HL-60 (cell line): ENCODE measurements at regions not wholly inside any gene's neighbourhood (a gene's known extent, or its start where the extent isn't known, plus 50 kb on each side); places are given as distances from the start of the nearest gene placed in this dataset.

ENCODE experiments used
- GABPA ChIP-seq: IDR thresholded peaks from 2 replicates; pipeline ENCODE4 v1.6.1; 2012; ENCODE audit warnings: low read depth
- POLR2AphosphoS5 ChIP-seq: IDR thresholded peaks from 2 replicates; pipeline ENCODE4 v1.6.1; 2012; ENCODE audit warnings: low read depth
- SPI1 ChIP-seq: IDR thresholded peaks from 2 replicates; pipeline ENCODE4 v1.6.1; 2012; ENCODE audit warnings: low read depth, mild to moderate bottlenecking, borderline replicate concordance
- TF ChIP-seq, protein P1 (sequence below): IDR thresholded peaks from one replicate; pipeline ENCODE4 v1.5.1; 2011; ENCODE audit warnings: low read length, control low read depth, inconsistent platforms; ENCODE audit not compliant: insufficient read depth
- TF ChIP-seq, protein P2 (sequence below): IDR thresholded peaks from 2 replicates; pipeline ENCODE4 v1.6.1; 2012; ENCODE audit warnings: low read depth; ENCODE audit not compliant: insufficient replicate concordance

- TF ChIP-seq, protein P1, sequence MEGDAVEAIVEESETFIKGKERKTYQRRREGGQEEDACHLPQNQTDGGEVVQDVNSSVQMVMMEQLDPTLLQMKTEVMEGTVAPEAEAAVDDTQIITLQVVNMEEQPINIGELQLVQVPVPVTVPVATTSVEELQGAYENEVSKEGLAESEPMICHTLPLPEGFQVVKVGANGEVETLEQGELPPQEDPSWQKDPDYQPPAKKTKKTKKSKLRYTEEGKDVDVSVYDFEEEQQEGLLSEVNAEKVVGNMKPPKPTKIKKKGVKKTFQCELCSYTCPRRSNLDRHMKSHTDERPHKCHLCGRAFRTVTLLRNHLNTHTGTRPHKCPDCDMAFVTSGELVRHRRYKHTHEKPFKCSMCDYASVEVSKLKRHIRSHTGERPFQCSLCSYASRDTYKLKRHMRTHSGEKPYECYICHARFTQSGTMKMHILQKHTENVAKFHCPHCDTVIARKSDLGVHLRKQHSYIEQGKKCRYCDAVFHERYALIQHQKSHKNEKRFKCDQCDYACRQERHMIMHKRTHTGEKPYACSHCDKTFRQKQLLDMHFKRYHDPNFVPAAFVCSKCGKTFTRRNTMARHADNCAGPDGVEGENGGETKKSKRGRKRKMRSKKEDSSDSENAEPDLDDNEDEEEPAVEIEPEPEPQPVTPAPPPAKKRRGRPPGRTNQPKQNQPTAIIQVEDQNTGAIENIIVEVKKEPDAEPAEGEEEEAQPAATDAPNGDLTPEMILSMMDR, result no peak
- no peak for TF ChIP-seq POLR2AphosphoS5
- TF ChIP-seq SPI1, result no peak
- TF ChIP-seq, protein P2, sequence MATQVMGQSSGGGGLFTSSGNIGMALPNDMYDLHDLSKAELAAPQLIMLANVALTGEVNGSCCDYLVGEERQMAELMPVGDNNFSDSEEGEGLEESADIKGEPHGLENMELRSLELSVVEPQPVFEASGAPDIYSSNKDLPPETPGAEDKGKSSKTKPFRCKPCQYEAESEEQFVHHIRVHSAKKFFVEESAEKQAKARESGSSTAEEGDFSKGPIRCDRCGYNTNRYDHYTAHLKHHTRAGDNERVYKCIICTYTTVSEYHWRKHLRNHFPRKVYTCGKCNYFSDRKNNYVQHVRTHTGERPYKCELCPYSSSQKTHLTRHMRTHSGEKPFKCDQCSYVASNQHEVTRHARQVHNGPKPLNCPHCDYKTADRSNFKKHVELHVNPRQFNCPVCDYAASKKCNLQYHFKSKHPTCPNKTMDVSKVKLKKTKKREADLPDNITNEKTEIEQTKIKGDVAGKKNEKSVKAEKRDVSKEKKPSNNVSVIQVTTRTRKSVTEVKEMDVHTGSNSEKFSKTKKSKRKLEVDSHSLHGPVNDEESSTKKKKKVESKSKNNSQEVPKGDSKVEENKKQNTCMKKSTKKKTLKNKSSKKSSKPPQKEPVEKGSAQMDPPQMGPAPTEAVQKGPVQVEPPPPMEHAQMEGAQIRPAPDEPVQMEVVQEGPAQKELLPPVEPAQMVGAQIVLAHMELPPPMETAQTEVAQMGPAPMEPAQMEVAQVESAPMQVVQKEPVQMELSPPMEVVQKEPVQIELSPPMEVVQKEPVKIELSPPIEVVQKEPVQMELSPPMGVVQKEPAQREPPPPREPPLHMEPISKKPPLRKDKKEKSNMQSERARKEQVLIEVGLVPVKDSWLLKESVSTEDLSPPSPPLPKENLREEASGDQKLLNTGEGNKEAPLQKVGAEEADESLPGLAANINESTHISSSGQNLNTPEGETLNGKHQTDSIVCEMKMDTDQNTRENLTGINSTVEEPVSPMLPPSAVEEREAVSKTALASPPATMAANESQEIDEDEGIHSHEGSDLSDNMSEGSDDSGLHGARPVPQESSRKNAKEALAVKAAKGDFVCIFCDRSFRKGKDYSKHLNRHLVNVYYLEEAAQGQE, result no peak
- TF ChIP-seq GABPA, result no peak
Observed at GRCh38 chr6:9710574-9710973, 704.3 kb downstream of the TFAP2A start.
